ENCODE measurements at regions not wholly inside any gene's neighbourhood (a gene's known extent, or its start where the extent isn't known, plus 50 kb on each side); places are given as distances from the start of the nearest gene placed in this dataset.
"Not testable (repeated sequence)": the region's sequence is repeated elsewhere in the genome, so short reads cannot be mapped to it uniquely, and the experiment has no call there.

DNA sequence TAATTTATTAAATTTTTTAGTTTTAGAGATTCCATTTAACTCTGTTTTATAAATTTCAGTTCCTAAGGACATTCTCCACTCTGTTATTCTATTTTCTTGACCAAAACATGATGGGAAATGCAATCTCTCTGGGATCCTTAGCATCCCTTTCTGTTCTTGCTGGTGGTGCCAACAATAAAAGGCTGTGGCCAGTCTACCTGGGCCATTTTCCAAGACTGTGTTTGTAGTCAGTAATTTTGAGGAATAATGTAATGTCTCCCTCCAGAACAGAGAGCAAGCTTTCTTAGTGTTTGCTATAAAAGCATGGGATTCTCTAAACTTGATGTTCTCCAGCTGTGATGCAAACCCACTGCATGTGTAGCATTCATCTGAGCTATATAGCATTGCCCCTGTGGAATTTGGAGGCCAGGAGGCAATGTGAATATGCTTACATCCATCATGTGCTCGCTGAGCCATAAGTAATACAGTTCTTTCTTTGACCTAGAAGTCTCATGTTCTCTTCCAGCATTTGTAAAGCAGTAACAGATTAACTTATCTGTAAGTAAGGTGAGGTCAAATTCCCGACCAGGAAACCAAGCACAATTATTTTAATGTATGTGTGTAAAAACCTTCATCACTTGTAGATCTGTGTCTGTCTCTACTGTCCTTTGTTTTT, 211.5 kb upstream of the TAS2R1 start:
- DNase-seq = no peak

DNA sequence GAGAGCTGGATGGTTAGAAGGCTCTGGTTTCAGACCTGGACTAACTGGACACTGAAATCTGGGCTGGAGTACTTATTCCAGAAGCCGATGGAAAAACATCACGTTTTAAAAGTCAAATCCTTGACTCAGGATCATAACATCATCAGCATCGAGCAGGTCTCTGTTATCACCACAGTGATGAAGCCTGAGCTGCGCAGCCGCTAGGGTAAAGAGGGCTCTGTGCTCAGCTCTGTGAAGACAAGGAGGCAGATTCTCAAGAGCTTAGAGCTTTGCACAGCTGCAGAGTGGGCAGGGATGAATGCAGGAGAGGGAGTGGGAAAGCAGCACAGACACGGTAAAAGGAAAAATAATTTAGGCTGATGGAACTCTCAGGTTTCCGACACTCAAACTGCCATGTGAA, 208.8 kb upstream of the TAS2R1 start:
- DNase-seq = peak; percentile 11

DNA sequence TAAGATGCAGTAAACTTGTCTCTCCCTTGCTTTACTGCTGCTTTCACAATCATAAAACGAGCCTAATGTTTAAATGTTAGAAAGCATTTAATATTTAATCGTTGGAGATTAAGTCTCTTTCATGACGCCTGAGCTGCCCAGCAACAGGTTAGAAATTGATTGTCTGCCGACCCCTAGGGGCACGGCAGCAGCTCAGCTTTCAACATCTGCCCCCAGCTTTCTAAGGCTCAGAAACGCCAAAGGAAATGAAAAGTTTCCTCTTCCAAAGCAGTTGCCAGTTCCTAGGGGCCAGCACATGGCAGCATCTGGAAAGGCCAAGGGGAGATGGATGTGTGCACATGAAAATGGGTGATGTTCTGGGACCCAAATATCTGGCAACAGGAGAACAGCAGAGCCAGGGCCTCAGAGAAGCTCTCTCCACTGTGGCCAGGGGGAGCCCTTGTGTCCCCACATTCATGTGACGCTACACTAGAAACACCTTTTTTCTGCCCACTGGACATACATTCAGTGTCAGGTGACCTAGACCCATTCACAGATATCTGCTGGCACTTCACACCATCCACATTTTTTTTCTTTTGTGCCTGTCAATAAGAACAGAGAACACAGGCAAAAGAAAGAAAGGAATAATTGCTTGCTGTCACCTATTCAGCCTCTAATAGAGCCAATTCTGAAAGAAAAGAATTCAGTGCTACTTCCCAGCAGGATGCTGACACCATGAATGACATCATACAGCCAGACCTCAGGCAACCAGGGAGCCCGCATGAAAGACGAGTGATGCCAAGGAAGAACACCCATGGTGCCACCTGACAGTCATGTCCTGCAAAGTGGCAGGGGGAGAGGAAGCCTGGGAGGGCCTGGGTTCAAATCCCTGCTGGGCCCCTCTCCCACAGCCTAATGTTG, 205.0 kb upstream of the TAS2R1 start:
- no peak for DNase-seq

DNA sequence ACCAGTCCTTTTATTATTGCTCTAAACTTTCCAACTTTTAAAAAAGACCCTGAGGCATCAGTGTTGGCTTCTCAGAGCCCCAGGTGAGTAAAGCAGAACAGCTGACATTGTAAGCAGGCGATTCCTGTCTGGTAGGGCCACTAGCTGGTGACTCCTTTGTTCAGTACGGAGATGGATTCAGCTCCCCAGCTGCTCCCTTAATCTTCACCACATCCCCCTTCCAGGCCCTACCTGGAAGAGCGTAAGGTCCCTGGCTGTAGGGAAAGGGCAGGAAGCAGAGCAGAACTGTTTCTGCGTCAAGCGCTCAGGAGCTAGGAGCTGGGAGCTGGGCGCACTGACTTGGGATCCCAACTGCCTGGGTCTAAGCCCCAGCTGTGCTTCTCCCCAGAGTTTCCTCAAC, 203.7 kb upstream of the TAS2R1 start:
- DNase-seq = no peak

- no peak for DNase-seq
These were observed 202.8 kb upstream of the TAS2R1 start for GRCh38 chr5:9832921-9833320.

GRCh38 chr5:9831823-9832222, 201.7 kb upstream of the TAS2R1 start:
- no peak for DNase-seq

- no peak for DNase-seq
These were observed 200.0 kb upstream of the TAS2R1 start for GRCh38 chr5:9830184-9830583.

DNA sequence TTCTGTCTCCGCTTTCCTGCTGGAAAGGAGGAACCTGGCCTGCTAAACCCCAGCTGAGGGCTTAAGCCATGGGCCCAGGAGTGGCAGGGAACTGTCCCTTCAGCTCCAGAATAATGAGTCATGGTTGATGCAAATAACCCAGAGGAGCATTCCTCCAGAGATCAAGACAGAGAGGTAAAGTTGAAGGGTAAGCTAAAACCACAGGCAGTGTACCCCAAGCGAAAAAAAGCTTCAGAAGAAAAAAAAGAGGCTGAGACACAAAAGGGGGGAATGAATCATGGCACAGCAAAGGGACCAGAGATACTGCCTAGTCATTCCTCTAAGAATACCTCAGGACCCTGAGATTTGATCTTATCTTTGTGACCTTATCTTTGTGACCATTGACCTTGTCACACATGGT, 199.5 kb upstream of the TAS2R1 start:
- DNase-seq = no peak

- DNase-seq = no peak
These were observed 190.7 kb upstream of the TAS2R1 start for GRCh38 chr5:9820691-9821449.

- DNase-seq = no peak
These were observed 188.2 kb upstream of the TAS2R1 start for GRCh38 chr5:9818340-9818845.

GRCh38 chr5:9817819-9818218, 187.7 kb upstream of the TAS2R1 start:
- DNase-seq = no peak

DNA sequence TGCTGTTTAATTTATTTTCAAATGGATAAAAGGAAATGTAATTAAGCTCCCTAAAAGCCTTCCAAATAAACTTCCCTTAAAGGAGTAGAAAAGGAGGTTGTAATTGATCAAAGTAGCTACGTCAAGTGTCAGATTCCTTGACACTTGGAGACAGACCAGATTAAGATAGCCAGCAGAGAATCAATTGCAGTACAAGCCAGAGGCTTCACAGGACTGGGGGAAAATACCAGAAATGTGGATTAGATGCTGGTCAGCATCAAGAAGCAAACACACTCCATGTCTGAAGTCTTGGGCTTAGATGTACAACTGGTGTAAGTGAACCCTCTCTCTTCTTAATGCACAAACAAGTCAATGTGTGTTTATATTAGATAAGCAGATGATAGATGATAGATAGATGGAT, 184.9 kb upstream of the TAS2R1 start:
- no peak for DNase-seq

DNA sequence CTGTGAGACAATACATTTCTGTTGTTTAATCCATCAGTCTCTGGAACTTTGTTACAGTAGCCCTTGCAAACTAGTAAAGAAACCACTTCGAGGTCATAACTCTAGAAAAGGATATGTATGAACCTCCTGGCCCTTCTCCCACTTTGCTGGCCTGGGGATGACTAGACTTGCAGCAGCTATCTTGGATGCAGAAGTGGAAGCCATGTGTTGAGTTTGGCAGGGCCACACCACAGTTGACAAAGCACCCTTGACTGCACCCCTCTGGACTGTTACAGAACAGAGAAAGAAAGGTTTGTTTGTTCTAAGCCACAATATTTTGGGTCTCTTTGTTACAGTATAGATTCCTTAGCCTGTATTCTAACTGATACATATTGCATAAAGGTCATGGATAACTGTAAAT, 183.2 kb upstream of the TAS2R1 start:
- DNase-seq = no peak

DNA sequence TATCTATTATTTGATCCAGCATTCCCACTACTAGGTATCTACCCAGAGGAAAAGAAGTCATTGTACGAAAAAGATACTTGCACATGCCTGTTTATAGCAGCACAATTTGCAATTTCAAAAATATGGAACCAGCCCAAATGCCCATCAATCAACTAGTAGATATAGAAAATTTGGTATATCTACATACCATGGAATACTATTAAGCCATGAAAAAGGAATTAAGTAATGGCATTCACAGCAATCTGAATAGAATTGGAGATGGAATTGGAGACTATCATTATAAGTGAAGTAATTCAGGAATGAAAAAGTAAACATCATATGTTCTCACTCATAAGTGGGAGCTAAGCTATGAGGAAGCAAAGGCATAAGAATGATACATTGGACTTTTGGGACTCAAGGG, 177.2 kb upstream of the TAS2R1 start:
- DNase-seq = not testable (repeated sequence)

- no peak for DNase-seq
These were observed 171.8 kb upstream of the TAS2R1 start for GRCh38 chr5:9801908-9802307.

- no peak for DNase-seq
These were observed 169.5 kb upstream of the TAS2R1 start for GRCh38 chr5:9799606-9800005.

- no peak for DNase-seq
These were observed 160.1 kb upstream of the TAS2R1 start for GRCh38 chr5:9790276-9790675.

DNA sequence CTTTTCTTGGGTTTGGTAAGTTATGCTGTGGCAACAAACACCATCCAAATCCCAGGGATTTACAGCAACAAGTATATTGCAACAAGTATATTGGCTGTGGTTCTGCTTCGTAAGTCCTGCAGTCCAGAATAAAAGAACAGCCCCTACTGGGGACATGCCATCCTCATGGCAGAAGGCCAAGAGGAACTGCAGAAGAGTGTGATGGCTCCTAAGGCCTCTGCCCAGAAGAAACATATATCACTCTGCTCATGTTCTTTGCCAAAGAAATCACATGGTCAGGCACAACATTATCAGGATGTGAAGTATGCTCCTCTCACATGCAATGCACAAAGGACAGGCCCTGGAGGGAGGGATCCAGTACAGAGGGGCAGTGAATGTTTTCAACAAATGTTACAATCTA, 159.6 kb upstream of the TAS2R1 start:
- no peak for DNase-seq

DNA sequence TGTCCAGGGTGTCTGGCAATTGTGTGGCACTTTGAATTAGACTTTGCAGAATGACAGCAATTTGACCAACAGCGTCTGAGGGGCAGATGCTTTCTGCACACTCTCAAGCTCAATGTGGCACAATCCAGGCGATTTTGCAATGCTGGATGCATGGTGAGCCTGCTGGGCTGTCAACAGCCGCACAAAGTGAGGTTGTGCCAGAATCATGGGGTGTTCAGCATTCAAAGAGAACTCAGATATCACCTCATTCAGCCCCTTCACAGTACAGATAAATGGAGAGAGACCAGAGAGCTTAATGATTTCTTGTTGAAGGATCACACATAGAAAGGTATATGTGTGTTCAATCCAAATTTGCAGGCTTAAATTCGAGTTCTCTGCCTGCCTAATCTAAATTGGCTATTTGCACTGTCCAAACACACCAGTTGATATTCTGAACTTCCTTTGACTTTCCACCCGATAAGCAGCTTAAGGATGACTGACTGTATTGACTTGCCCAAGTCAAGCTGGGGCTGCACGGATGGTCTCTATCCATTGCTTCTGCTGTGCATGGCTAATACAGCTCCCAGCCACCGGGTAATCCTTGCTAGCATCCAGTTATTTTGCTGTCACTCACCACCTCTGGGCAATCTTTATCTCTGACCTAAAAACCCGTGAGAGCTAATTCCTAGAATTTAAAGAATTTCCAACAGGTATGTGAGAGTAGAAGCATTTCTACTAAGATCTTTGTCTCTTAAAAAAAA, 157.9 kb upstream of the TAS2R1 start:
- DNase-seq = no peak

GRCh38 chr5:9786380-9787360, 156.5 kb upstream of the TAS2R1 start:
- DNase-seq = no peak

DNA sequence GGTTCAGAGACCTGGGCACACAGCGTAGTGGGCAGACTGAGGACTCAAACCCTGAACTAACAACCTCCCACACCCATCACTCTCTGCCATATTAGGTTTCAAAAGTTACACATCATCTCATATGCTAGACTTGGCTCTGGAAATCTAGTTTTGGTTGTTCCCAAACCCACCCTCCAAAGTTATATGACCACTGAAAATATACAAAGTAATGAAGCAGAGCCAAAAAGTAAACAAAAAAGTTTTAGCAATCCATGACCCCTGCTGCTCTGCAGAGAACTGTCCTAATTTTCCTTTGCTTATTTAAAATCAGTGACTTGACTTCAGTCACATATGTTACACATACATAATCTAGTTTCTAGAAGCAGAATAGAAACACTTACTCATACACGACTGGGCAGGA, 155.6 kb upstream of the TAS2R1 start:
- no peak for DNase-seq

DNA sequence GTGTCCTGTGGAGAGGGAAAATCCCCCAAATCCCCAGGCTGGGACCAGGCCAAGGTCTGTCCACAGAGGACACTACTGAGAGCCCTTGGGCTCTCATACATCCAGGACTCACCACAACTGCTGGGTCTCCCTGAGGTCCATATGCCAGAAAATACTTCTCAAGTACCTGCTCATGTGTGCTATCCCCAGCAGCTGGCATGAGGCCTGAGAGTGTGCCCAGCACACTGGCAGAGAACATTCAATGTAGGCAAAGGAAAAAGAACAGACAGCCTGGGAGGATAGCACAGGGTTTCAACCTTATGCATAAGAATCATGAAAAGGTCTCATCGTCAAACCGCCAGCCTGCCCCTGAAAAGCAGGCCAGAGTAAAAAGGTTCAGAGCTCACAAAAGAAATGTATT, 154.1 kb upstream of the TAS2R1 start:
- no peak for DNase-seq

Data from NCI-H510A (cell line).